ENCODE measurements at regions not wholly inside any gene's neighbourhood (a gene's known extent, or its start where the extent isn't known, plus 50 kb on each side); places are given as distances from the start of the nearest gene placed in this dataset.

GRCh38 chr4:152089584-152089983 is 328.8 kb upstream of the GATB start:
- DNase-seq = no peak

- DNase-seq = no peak
These were observed 326.5 kb upstream of the GATB start for GRCh38 chr4:152087335-152087734.

GRCh38 chr4:152085657-152086056 is 324.9 kb upstream of the GATB start:
- no peak for DNase-seq

GRCh38 chr4:152083338-152083737 is 322.5 kb upstream of the GATB start:
- DNase-seq = no peak

- no peak for DNase-seq
These were observed 320.2 kb upstream of the GATB start for GRCh38 chr4:152081024-152081423.

- DNase-seq = peak; percentile 55
These were observed 318.9 kb upstream of the GATB start for GRCh38 chr4:152079543-152080293.

GRCh38 chr4:152079079-152079478 is 318.3 kb upstream of the GATB start:
- DNase-seq = no peak

- DNase-seq = no peak
These were observed 316.8 kb upstream of the GATB start for GRCh38 chr4:152077582-152077981.

- DNase-seq = no peak
These were observed 314.6 kb upstream of the GATB start for GRCh38 chr4:152075253-152075928.

- no peak for DNase-seq
These were observed 313.8 kb upstream of the GATB start for GRCh38 chr4:152074573-152074972.

- DNase-seq = no peak
These were observed 313.3 kb upstream of the GATB start for GRCh38 chr4:152074088-152074437.

- DNase-seq = no peak
These were observed 312.7 kb upstream of the GATB start for GRCh38 chr4:152073351-152074087.

- DNase-seq = no peak
These were observed 312.1 kb upstream of the GATB start for GRCh38 chr4:152072906-152073305.

- DNase-seq = no peak
These were observed 311.2 kb upstream of the GATB start for GRCh38 chr4:152072001-152072485.

GRCh38 chr4:152070854-152071253 is 310.0 kb upstream of the GATB start:
- no peak for DNase-seq

GRCh38 chr4:152068866-152069265 is 308.1 kb upstream of the GATB start:
- no peak for DNase-seq

GRCh38 chr4:152065545-152065944 is 304.7 kb upstream of the GATB start:
- no peak for DNase-seq

GRCh38 chr4:152064753-152065152 is 303.9 kb upstream of the GATB start:
- no peak for DNase-seq

- no peak for DNase-seq
These were observed 303.5 kb upstream of the GATB start for GRCh38 chr4:152064282-152064681.

GRCh38 chr4:152063621-152064240 is 302.9 kb upstream of the GATB start:
- DNase-seq = peak; percentile 65

- DNase-seq = no peak
These were observed 302.3 kb upstream of the GATB start for GRCh38 chr4:152062936-152063620.

GRCh38 chr4:152054731-152055130 is 293.9 kb upstream of the GATB start:
- no peak for DNase-seq

Data from activated gamma-delta T cell treated with Interleukin-2 at 50 U/mL for 16 hours (primary cell).